Neutrophil (primary cell): ENCODE measurements at regions not wholly inside any gene's neighbourhood (a gene's known extent, or its start where the extent isn't known, plus 50 kb on each side); places are given as distances from the start of the nearest gene placed in this dataset.

Experiments used
- H3K27ac ChIP-seq: fragments of 200-600 bp; sonication (generic); 2 replicates; pipeline ENCODE4 v1.5.1; 2016; ENCODE audit warnings: mild to moderate bottlenecking, moderate library complexity
- H3K27me3 ChIP-seq: fragments of 200-600 bp; sonication (generic); 2 replicates; pipeline ENCODE4 v1.6.0; 2016; ENCODE audit warnings: mild to moderate bottlenecking
- H3K36me3 ChIP-seq: fragments of 200-600 bp; sonication (generic); 2 replicates; pipeline ENCODE4 v1.5.1; 2017
- H3K4me1 ChIP-seq, 2 experiments: fragments of 200-600 bp in 1 of 2; sonication (generic) in 1 of 2; 1 replicate in 1 of 2; 2 replicates in 1 of 2; pipeline versions ENCODE4 v1.5.1 to v1.6.1; 2013 to 2016; ENCODE audit warnings: low read depth in 1 of 2, low read length in 1 of 2, mild to moderate bottlenecking in 1 of 2, moderate library complexity in 1 of 2; ENCODE audit not compliant: control insufficient read depth in 1 of 2, insufficient read depth in 1 of 2
- H3K4me3 ChIP-seq, 2 experiments: fragments of 200-600 bp in 1 of 2; sonication (generic) in 1 of 2; 1 replicate in 1 of 2; 2 replicates in 1 of 2; pipeline ENCODE4 v1.5.1; 2013 to 2016; ENCODE audit warnings: low read depth in 1 of 2, low read length in 1 of 2, mild to moderate bottlenecking in 1 of 2, moderate library complexity in 1 of 2
- H3K9me3 ChIP-seq: fragments of 200-600 bp; sonication (generic); 2 replicates; pipeline ENCODE4 v1.5.1; 2016
- CTCF ChIP-seq: fragments of 200-600 bp; sonication (generic); IDR thresholded peaks from 2 replicates; pipeline ENCODE4 v1.5.1; 2016; ENCODE audit warnings: antibody characterized with exemption

DNA sequence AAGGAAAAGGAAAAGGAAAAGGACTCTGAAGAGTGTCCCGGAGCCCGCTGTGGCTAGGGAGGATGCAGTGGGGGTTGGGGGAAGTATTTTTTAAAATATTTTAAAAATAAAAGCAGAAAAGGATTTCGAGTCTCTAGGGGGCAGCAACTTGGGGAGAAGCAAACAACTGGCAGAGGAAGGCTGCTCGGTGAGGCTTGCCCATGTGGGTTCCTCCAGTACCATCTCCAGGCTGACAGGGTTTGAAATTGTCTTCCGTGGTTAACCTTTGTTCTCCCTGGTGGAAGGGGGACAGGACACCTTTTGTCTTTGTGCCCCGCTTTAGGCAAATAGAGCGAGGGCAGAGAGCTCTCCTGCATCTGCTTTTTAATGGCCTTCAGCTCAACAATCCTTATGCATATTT, 60.4 kb upstream of the SNX9 start:
- no peak for TF ChIP-seq CTCF
- no peak overlapping the region for H3K27ac ChIP-seq
- no peaks in the 10 kb centered on the region for H3K9me3 ChIP-seq
- H3K4me3 ChIP-seq: no peak overlapping the region
- no peaks in the 10 kb centered on the region for H3K36me3 ChIP-seq
- H3K4me1 ChIP-seq: peaks cover 3 to 8% of the 10 kb centered on the region in 2 experiments
- H3K27me3 ChIP-seq: peaks cover 11% of the 10 kb centered on the region

GRCh38 chr6:157763129-157763903, 59.7 kb upstream of the SNX9 start:
- H3K9me3 ChIP-seq: no peaks in the 10 kb centered on the region
- peaks cover 11% of the 10 kb centered on the region for H3K27me3 ChIP-seq
- H3K4me1 ChIP-seq: peaks cover 3 to 10% of the 10 kb centered on the region in 2 experiments
- H3K27ac ChIP-seq: no peak overlapping the region
- no peak overlapping the region for H3K4me3 ChIP-seq
- no peaks in the 10 kb centered on the region for H3K36me3 ChIP-seq
- TF ChIP-seq CTCF: no peak

GRCh38 chr6:157763904-157764177, 59.2 kb upstream of the SNX9 start:
- Histone ChIP-seq H3K9me3 (no peaks in the 10 kb centered on the region), H3K27me3 (peaks cover 11% of the 10 kb centered on the region), H3K4me1 (peaks cover 3 to 14% of the 10 kb centered on the region in 2 experiments), H3K27ac (no peak overlapping the region), H3K36me3 (no peaks in the 10 kb centered on the region), H3K4me3 (no peak overlapping the region)
- no peak for TF ChIP-seq CTCF

DNA sequence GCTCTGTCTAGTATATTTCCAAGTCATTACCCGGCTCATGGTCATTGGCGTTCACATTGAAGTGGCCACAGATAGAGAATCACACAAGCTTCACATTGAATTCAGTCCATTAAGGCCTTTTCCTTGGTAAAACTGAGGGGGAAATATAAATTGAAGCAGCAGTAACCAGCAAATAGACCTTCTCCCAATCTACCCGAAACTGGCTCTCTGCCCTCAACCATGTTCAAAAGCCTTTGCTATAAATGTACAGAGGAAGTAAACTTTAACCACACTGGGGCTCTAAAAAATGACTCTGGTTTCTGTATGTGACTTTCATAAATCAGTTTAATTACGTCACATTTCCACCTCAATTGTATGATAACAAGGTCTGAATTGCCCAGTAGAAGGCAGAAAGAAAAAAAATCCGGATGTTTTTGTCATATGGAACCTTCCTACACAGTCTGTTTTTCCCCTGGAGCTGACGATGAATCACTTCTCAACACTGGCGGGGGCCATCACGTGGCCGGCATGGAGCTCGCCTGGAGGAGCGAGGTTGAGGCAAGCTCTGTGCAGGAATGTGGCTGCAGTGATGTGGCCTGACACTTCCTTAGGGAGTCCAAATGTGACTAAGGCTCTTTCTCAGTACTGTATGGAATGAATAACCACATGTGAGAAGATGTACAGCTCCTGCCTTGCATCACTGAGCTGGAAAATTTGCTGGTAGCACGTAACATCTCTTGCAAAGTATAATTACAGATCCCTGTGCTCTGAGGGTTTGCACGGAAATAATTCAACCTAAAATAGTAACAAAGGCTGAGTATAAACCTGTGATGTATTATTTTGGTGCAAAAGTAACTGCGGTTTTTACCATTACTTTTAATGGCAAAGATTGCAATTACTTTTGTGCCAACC, 58.6 kb upstream of the SNX9 start:
- H3K9me3 ChIP-seq: no peaks in the 10 kb centered on the region
- TF ChIP-seq CTCF: no peak
- H3K27ac ChIP-seq: no peak overlapping the region
- H3K4me1 ChIP-seq: peaks cover 3 to 14% of the 10 kb centered on the region in 2 experiments
- H3K4me3 ChIP-seq: no peak overlapping the region
- H3K27me3 ChIP-seq: peaks cover 11% of the 10 kb centered on the region
- H3K36me3 ChIP-seq: no peaks in the 10 kb centered on the region

- H3K27ac ChIP-seq: no peak overlapping the region
- H3K4me3 ChIP-seq: no peak overlapping the region
- H3K9me3 ChIP-seq: no peaks in the 10 kb centered on the region
- H3K27me3 ChIP-seq: peaks cover 11% of the 10 kb centered on the region
- peaks cover 3 to 14% of the 10 kb centered on the region in 2 experiments for H3K4me1 ChIP-seq
- TF ChIP-seq CTCF: no peak
- no peaks in the 10 kb centered on the region for H3K36me3 ChIP-seq
These were observed 55.9 kb upstream of the SNX9 start for GRCh38 chr6:157766901-157767774.
